SK-N-SH (cell line): ENCODE measurements at regions not wholly inside any gene's neighbourhood (a gene's known extent, or its start where the extent isn't known, plus 50 kb on each side); places are given as distances from the start of the nearest gene placed in this dataset.

ENCODE experiments used
- CTCF ChIA-PET: fragments of 300-600, 350-600 bp; formaldehyde crosslinking; extraction: SDS; loops from one replicate; lab custom pipeline; 2021; lab: Yijun Ruan, JAX
- POLR2A ChIA-PET: fragments of 350-600 bp; sonication (Branson Sonifier 250); formaldehyde crosslinking; extraction: SDS; loops from one replicate; lab custom pipeline; 2020; ENCODE audit warnings: antibody characterized with exemption, inconsistent platforms; lab: Yijun Ruan, JAX
- DNase-seq: peaks from one replicate; pipeline ENCODE4 v3.0.0; 2012
- H2AFZ ChIP-seq: fragments of 200-600 bp; sonication (generic); 2 replicates; pipeline ENCODE4 v1.8.1; 2016; ENCODE audit warnings: antibody characterized with exemption, mild to moderate bottlenecking, low read depth
- H3F3A ChIP-seq: fragments of 200-600 bp; sonication (generic); replicated peaks from 2 replicates; pipeline ENCODE3; 2016; ENCODE audit warnings: antibody characterized with exemption, mild to moderate bottlenecking; ENCODE audit not compliant: insufficient read depth
- H3K27ac ChIP-seq, 2 experiments: fragments of 200-500 bp in 1 of 2; fragments of 200-600 bp in 1 of 2; sonication (Bioruptor generic) in 1 of 2; sonication (generic), shearing (Covaris generic) in 1 of 2; 2 replicates each; pipeline versions ENCODE4 v1.5.1 to v1.6.1; 2014 to 2016; ENCODE audit warnings: low read depth in 2 of 2, inconsistent platforms in 1 of 2, low read length in 1 of 2, mild to moderate bottlenecking in 1 of 2, mixed read lengths in 1 of 2
- H3K27me3 ChIP-seq: fragments of 200-600 bp; sonication (generic), shearing (Covaris generic); 2 replicates; pipeline ENCODE4 v1.6.1; 2016; ENCODE audit warnings: mixed run types; ENCODE audit not compliant: insufficient read depth
- H3K36me3 ChIP-seq, 2 experiments: fragments of 200-500 bp in 1 of 2; fragments of 200-600 bp in 1 of 2; sonication (Bioruptor generic) in 1 of 2; sonication (generic) in 1 of 2; replicated peaks in 1 of 2; 2 replicates each; pipeline versions ENCODE3 to v1.5.1; 2014 to 2016; ENCODE audit warnings: low read length in 1 of 2, mild to moderate bottlenecking in 1 of 2; ENCODE audit not compliant: insufficient read depth in 2 of 2, control insufficient read depth in 1 of 2
- H3K4me1 ChIP-seq, 2 experiments: fragments of 200-500 bp in 1 of 2; fragments of 200-600 bp in 1 of 2; sonication (Bioruptor generic) in 1 of 2; sonication (generic), shearing (Covaris generic) in 1 of 2; 2 replicates each; pipeline versions ENCODE4 v1.5.1 to v1.6.1; 2014 to 2016; ENCODE audit warnings: low read depth in 1 of 2, low read length in 1 of 2, mixed run types in 1 of 2; ENCODE audit not compliant: insufficient read depth in 2 of 2, control insufficient read depth in 1 of 2
- H3K4me2 ChIP-seq: fragments of 200-600 bp; sonication (generic), shearing (Covaris generic); 2 replicates; pipeline ENCODE4 v1.6.1; 2017; ENCODE audit warnings: mixed run types
- H3K4me3 ChIP-seq, 2 experiments: fragments of 200-500 bp in 1 of 2; fragments of 200-600 bp in 1 of 2; sonication (Bioruptor generic) in 1 of 2; sonication (generic), shearing (Covaris generic) in 1 of 2; 2 replicates each; pipeline versions ENCODE4 v1.5.1 to v1.8.1; 2014 to 2016; ENCODE audit warnings: low read depth in 2 of 2, inconsistent platforms in 1 of 2, low read length in 1 of 2, mild to moderate bottlenecking in 1 of 2, mixed read lengths in 1 of 2, moderate library complexity in 1 of 2
- H3K79me2 ChIP-seq: fragments of 200-600 bp; sonication (generic); 2 replicates; pipeline ENCODE4 v1.8.1; 2017; ENCODE audit warnings: mild to moderate bottlenecking; ENCODE audit not compliant: insufficient read depth
- H3K9ac ChIP-seq: fragments of 200-600 bp; sonication (generic); 2 replicates; pipeline ENCODE4 v1.6.1; 2017; ENCODE audit warnings: mixed run types
- H3K9me2 ChIP-seq: fragments of 200-600 bp; sonication (generic); 2 replicates; pipeline ENCODE4 v1.6.1; 2017; ENCODE audit warnings: mixed run types
- H3K9me3 ChIP-seq: fragments of 200-600 bp; sonication (generic); 2 replicates; pipeline ENCODE4 v1.6.1; 2017; ENCODE audit warnings: mixed run types, mild to moderate bottlenecking, moderate library complexity
- H4K20me1 ChIP-seq: fragments of 200-600 bp; sonication (generic); 2 replicates; pipeline ENCODE4 v1.6.1; 2017; ENCODE audit warnings: mild to moderate bottlenecking, mixed run types; ENCODE audit not compliant: insufficient read depth
- CHD2 ChIP-seq: fragments of 150-350 bp; IDR thresholded peaks from 2 replicates; pipeline ENCODE4 v1.6.1; 2018; ENCODE audit warnings: low read length; ENCODE audit not compliant: partially characterized antibody
- CTCF ChIP-seq: fragments of 200-600 bp; sonication (generic); IDR thresholded peaks from 2 replicates; pipeline ENCODE4 v1.6.1; 2017; ENCODE audit warnings: antibody characterized with exemption, mild to moderate bottlenecking, moderate library complexity
- ELF1 ChIP-seq: IDR thresholded peaks from 2 replicates; pipeline ENCODE4 v1.4.0; 2012
- EP300 ChIP-seq, 2 experiments: IDR thresholded peaks; 2 replicates each; pipeline versions ENCODE4 v1.4.0 to v1.6.1; 2012; ENCODE audit warnings: borderline replicate concordance in 1 of 2, low read depth in 1 of 2, low read length in 1 of 2
- EZH2phosphoT487 ChIP-seq: fragments of 200-600 bp; sonication (generic); IDR thresholded peaks from 2 replicates; pipeline ENCODE4 v1.6.1; 2017; ENCODE audit warnings: low read depth, mixed run types, mild to moderate bottlenecking, antibody characterized with exemption, moderate library complexity, borderline replicate concordance
- FOXJ3 ChIP-seq: sonication (generic); formaldehyde crosslinking; IDR thresholded peaks from 2 replicates; pipeline ENCODE4 v1.5.1; 2020; ENCODE audit warnings: mild to moderate bottlenecking, missing genetic modification reagents
- GABPA ChIP-seq: IDR thresholded peaks from 2 replicates; pipeline ENCODE4 v1.4.0; 2012; ENCODE audit warnings: low read depth, mild to moderate bottlenecking
- GATA2 ChIP-seq: sonication (generic); formaldehyde crosslinking; IDR thresholded peaks from 2 replicates; pipeline ENCODE4 v1.5.0; 2020; ENCODE audit warnings: mild to moderate bottlenecking, missing genetic modification reagents
- IRF3 ChIP-seq: fragments of 150-350 bp; IDR thresholded peaks from 2 replicates; pipeline ENCODE4 v1.6.1; 2016; ENCODE audit warnings: mild to moderate bottlenecking, low read depth, low read length
- MAX ChIP-seq: IDR thresholded peaks from 2 replicates; pipeline ENCODE4 v1.4.0; 2012; ENCODE audit warnings: low read depth
- NFIC ChIP-seq: IDR thresholded peaks from 2 replicates; pipeline ENCODE4 v1.4.0; 2012; ENCODE audit warnings: borderline replicate concordance
- RAD21 ChIP-seq: IDR thresholded peaks from 2 replicates; pipeline ENCODE4 v1.6.1; 2012; ENCODE audit warnings: mild to moderate bottlenecking, low read length
- REST ChIP-seq: IDR thresholded peaks from 2 replicates; pipeline ENCODE4 v1.6.1; 2012; ENCODE audit warnings: mild to moderate bottlenecking, low read depth, low read length, moderate library complexity
- RFX5 ChIP-seq: IDR thresholded peaks from 2 replicates; pipeline ENCODE4 v1.6.1; 2012; ENCODE audit warnings: mild to moderate bottlenecking, improper control_type of control experiment, low read length
- RXRA ChIP-seq: IDR thresholded peaks from 2 replicates; pipeline ENCODE4 v1.4.0; 2012; ENCODE audit warnings: low read depth, mild to moderate bottlenecking, borderline replicate concordance
- SMC3 ChIP-seq: IDR thresholded peaks from 2 replicates; pipeline ENCODE4 v1.6.1; 2012; ENCODE audit warnings: low read depth, low read length, improper control_type of control experiment
- USF2 ChIP-seq: fragments of 150-350 bp; IDR thresholded peaks from 2 replicates; pipeline ENCODE4 v1.6.1; 2017; ENCODE audit warnings: antibody characterized with exemption, low read length, low read depth, borderline replicate concordance
- WGBS: methylation state at CpG from one replicate; pipeline ENCODE4 v1.1.6; 2017; ENCODE audit warnings: low lambda C conversion rate; 5-methylcytosine and 5-hydroxymethylcytosine counted together

- Histone ChIP-seq H3K36me3 (no peaks in the 10 kb centered on the region), H3K4me2 (no peak overlapping the region), H3K79me2 (no peaks in the 10 kb centered on the region), H3K9me2 (no peaks in the 10 kb centered on the region), H3K27ac (no peak overlapping the region), H3K9me3 (no peaks in the 10 kb centered on the region), H3K4me1 (peaks cover 0 to 5% of the 10 kb centered on the region in 2 experiments; a peak in 1 of 4 replicates), H3K4me3 (no peak overlapping the region), H3K27me3 (no peaks in the 10 kb centered on the region), H3K9ac (no peak overlapping the region), H4K20me1 (no peaks in the 10 kb centered on the region), H2AFZ (no peak overlapping the region), H3F3A (no peaks in the 10 kb centered on the region)
- ChIA-PET POLR2A (no interaction called here), CTCF (interaction anchor here (0.5 to 2.9 kb wide), 86 partner anchors 9 to 582 kb away, joined by 3 to 79 read pairs (median 4); partner anchors contain the start of genes CCR6, RNASET2 and RPS6KA2)
- TF ChIP-seq CTCF, result no peak
- TF ChIP-seq CHD2, result no peak
- no peak for TF ChIP-seq USF2
- no peak for TF ChIP-seq RXRA
- TF ChIP-seq RAD21, result no peak
- TF ChIP-seq SMC3, result no peak
- no peak for TF ChIP-seq REST
- TF ChIP-seq EP300 (IDR thresholded peaks at IDR 0.05; ENCODE audit: borderline replicate concordance in 1 of 2, low read depth in 1 of 2, low read length in 1 of 2), result no peak
- no peak for TF ChIP-seq ELF1
- no peak for TF ChIP-seq MAX
- TF ChIP-seq FOXJ3, result no peak
- no peak for TF ChIP-seq NFIC
- TF ChIP-seq GATA2, result no peak
- TF ChIP-seq EZH2phosphoT487, result no peak
- no peak for TF ChIP-seq GABPA
- no peak for TF ChIP-seq RFX5
- TF ChIP-seq IRF3, result no peak
- WGBS, result 37% methylated on average over 7 of the region's 12 CpGs
- DNase-seq, result no peak
Observed at GRCh38 chr6:166774770-166775169, 147.7 kb upstream of the RPS6KA2 start.
